HG03095 (cell line): ENCODE measurements at regions not wholly inside any gene's neighbourhood (a gene's known extent, or its start where the extent isn't known, plus 50 kb on each side); places are given as distances from the start of the nearest gene placed in this dataset.
"Not testable (repeated sequence)": the region's sequence is repeated elsewhere in the genome, so short reads cannot be mapped to it uniquely, and the experiment has no call there.

Experiments
- ATAC-seq: cut with Tn5 transposase; IDR thresholded peaks from one replicate; pipeline ENCODE4 v1.9.1; 2021; ENCODE audit warnings: moderate library complexity; ENCODE audit not compliant: unreplicated experiment

DNA sequence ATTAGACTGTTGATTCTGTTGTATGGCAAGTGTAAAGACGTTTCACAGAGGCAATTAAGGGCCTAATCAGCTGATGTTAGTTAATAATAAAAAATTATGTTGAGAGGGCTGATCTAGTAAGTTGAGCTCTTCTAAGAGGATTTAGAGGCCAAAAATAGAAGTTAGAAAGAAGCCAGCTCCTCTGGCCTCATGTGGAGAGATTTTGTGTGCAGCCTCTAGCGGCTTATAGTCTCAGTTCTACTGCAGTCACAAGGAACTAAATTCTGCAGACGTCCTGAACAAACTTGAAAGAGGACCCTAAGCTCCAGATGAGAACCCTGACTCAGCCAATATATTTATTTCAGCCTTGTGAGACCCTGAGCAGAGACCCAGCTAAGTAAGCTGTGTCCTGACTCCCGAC, 498.6 kb downstream of the BTBD3 start:
- no peak for ATAC-seq

DNA sequence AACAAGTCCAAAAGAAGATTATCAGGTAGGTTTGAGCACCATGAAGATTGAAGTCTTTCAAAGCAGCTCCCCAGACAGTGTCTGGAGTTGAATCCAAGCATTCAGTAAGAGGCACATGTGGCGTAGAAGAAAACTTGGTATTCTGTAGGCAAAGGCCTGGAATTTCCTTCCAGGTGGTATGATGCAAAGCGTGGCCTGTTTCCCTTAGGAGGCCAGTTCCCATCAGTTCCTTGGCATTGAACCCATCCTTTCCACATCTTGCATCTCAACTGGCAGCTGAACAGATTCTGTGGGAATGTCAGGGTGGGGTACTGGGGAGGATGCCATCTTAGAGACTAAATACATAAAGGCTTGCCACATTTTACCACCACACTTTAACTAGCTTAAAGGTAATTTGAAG, 516.0 kb downstream of the BTBD3 start:
- ATAC-seq, result no peak

DNA sequence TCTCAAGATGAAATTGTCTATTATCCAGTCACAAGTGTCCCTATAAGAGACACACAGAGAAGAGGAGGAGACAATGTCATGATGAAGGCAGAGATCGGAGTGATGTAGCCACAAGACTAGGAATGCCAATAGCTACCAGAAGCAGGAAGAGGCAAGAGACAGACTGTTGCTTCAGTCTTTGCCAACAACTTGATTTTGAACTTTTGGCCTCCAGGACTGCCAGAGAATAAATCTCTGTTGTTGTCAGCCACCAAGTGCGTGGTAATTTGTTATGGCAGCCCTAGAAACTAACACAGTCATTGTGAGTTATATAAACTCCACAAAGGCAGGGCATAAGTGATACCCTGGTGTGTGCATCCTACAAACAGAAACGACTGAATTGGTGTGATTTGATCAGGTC, 517.0 kb downstream of the BTBD3 start:
- ATAC-seq, result no peak

- no peak for ATAC-seq
These were observed 517.6 kb downstream of the BTBD3 start for GRCh38 chr20:12435268-12435667.

DNA sequence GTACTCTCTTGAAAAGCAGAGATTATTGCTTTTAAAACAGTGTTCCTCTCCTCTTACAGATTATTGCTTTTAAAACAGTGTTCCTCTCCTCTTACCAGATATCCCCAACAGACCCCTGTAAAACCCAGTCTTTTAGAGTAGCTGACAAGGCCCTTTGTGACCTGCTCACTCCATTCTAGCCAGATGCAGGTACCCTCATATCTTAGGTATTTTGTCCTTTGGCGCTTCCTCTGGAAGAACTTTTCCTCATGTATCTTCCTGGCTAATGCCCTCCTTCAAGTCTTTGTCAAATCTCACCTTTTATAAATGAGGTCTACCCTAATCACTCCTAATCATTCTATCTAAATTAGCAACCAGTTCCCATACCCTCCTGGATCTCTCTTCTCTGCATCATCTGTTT, 536.0 kb downstream of the BTBD3 start:
- ATAC-seq, result no peak

DNA sequence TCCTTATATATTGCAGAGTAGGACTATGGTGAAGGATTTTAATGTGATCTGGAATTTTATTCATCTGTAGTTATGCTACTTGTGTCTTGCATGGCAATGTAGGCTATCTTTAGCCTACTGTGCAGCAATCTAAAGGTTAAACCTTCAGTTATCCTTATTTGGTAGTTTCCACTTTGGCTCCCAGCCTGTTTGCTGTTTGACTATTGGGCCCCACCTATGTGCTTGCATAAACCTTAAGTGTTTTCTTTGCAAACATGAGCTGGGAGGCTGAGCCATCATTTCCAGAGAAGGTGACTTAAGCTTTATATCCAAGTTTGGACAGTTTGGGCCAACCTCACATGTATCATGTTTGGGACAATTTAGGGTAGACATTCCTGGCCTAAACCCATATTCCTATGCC, 537.5 kb downstream of the BTBD3 start:
- no peak for ATAC-seq

- no peak for ATAC-seq
These were observed 540.5 kb downstream of the BTBD3 start for GRCh38 chr20:12458241-12458640.

DNA sequence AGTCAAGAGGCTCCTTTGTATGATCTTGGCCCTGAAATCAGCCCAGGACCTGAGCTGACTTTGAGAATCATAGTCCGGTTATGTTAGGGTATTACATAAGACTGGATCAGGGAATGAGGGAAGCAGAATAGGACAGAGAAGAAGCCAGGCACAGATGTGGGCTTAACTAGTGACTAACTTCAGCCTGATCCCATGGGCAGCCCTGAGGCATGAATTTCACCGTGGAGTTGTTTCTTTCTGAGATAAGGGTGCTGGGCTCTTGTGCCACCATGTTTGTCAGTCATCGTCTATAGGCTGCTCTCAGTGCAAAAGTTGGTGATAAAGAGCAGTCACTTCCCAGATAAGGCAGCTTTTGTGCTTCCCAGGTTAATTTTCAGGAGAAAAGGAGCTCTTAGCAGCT, 544.7 kb upstream of the SPTLC3 start:
- no peak for ATAC-seq

- ATAC-seq, result no peak
These were observed 541.9 kb upstream of the SPTLC3 start for GRCh38 chr20:12466915-12467314.

- no peak for ATAC-seq
These were observed 541.0 kb upstream of the SPTLC3 start for GRCh38 chr20:12467758-12468157.

DNA sequence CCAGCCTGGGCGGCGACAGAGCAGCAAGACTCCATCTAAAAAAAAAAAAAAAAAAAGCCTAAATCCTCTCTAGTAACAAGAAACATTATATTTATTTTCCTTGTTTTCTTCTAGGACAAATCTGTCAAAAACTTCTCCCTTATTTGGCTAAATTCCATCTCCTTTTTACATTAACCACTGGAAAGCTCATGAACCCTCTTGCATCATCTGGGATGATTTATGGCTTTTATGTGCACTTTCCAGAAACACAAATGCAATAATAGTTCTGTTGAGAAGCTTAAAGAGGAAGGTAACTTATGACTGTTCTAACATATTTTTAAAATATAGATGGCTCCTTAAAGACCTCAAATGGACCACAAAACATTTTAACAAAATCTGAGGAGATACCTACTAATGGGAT, 526.1 kb upstream of the SPTLC3 start:
- no peak for ATAC-seq

GRCh38 chr20:12502443-12502842, 506.3 kb upstream of the SPTLC3 start:
- ATAC-seq, result no peak

- ATAC-seq, result no peak
These were observed 504.0 kb upstream of the SPTLC3 start for GRCh38 chr20:12504779-12505178.

GRCh38 chr20:12511499-12511898, 497.3 kb upstream of the SPTLC3 start:
- no peak for ATAC-seq

GRCh38 chr20:12512755-12513154, 496.0 kb upstream of the SPTLC3 start:
- ATAC-seq, result no peak

GRCh38 chr20:12528104-12528503, 480.7 kb upstream of the SPTLC3 start:
- no peak for ATAC-seq

DNA sequence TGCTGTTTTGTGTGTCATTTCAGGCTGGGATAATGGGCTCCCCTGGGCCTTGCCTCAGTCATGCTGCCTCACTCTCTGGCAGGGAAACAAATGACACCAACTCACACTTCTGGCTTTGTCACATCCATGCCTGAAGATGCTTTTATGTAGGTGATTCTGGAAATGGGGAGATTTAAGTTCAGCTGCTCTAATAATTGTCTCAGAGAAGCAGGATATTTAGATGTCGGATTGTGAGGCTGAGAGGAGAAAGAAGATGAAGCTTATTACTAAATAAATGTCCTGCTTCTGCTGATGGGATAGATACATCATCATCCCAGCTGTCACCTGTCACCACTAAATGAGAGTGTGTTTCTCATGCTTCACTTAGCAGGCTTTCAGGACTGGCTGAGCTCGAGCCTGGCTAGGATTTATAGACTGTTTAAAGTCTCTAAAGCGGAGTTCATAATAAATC, 480.2 kb upstream of the SPTLC3 start:
- no peak for ATAC-seq

DNA sequence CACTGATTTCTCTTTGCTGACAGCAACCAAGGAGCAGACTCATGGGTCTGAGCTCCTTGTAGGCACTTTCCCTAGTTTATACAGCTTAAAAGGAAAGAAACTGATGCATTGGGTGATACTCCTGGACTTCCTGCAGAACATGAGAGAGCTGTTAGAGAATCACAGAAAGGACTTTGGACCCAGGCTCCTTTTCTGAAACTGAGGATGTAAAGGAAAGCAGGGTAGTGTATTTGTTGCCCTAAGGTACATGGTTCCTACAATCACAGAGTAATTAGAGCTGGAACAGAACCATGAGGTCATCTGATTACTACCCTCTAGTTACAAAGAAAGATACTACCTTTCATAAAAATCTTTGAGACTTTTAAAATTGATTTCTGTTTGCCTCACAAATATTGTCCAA, 477.1 kb upstream of the SPTLC3 start:
- ATAC-seq, result no peak

GRCh38 chr20:12535316-12535715, 473.5 kb upstream of the SPTLC3 start:
- ATAC-seq, result no peak

DNA sequence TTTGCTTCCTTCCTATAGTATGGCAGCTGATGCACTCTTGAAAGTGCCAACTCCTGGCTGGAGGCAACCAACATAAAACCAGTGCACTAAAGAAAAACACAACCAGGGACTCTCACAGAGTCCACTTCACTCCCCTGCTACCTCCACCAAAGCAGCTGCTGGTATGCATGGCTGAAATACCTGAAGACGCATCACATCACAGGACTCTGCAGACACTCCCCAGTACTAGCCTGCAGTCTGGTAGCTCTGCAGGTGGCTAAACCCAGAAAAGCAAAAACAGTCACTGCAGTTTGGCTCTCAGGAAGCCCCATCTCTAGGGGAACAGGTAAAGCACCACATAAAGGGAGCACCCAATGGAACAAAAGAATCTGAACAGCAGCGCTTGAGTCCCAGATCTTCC, 473.0 kb upstream of the SPTLC3 start:
- no peak for ATAC-seq

DNA sequence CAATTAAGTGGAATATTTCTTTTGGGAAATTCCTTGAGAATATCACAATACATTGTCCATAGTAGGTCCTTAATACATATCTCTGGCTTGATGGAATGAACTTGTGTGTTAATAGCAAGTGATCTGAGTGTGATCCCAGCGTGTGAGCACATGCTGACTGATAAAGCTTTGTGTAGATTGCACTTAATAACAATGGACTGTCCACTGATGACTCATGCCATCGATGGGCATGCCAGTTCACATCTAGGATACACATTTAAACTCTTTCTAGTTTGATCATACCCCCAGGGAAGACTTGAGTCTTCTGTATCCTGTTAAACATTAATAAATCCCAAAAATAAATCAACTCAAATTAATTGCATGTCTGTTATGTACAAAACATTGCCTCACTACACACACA, 454.3 kb upstream of the SPTLC3 start:
- no peak for ATAC-seq

- ATAC-seq, result no peak
These were observed 453.4 kb upstream of the SPTLC3 start for GRCh38 chr20:12555369-12555768.

- ATAC-seq, result not testable (repeated sequence)
These were observed 452.9 kb upstream of the SPTLC3 start for GRCh38 chr20:12555849-12556248.

GRCh38 chr20:12557224-12557623, 451.5 kb upstream of the SPTLC3 start:
- no peak for ATAC-seq
